Keratinocyte (primary cell): ENCODE measurements at regions not wholly inside any gene's neighbourhood (a gene's known extent, or its start where the extent isn't known, plus 50 kb on each side); places are given as distances from the start of the nearest gene placed in this dataset.

Experiments
- DNase-seq: peaks from one replicate; pipeline ENCODE4 v3.0.0-alpha.2; 2011; ENCODE audit warnings: low read depth, missing footprints, low spot score
- FAIRE-seq: peaks from 2 replicates; lab custom pipeline; 2011; peaks lifted over from hg19 to GRCh38; lab: Jason Lieb, UNC
- H2AFZ ChIP-seq: 2 replicates; pipeline ENCODE4 v1.6.0; 2012; ENCODE audit warnings: low read length, control low read depth, inconsistent platforms; ENCODE audit not compliant: control insufficient read depth
- H3K27ac ChIP-seq: 2 replicates; pipeline ENCODE4 v1.5.1; 2011; ENCODE audit warnings: low read length; ENCODE audit not compliant: control insufficient read depth, insufficient read depth
- H3K27me3 ChIP-seq: 3 replicates; pipeline ENCODE4 v1.6.0; 2011; ENCODE audit warnings: low read length; ENCODE audit not compliant: control insufficient read depth, insufficient read depth; ENCODE audit errors: extremely low read depth
- H3K36me3 ChIP-seq, 2 experiments: 2 replicates in 1 of 2; 3 replicates in 1 of 2; pipeline ENCODE4 v1.5.1; 2011; ENCODE audit warnings: low read length in 2 of 2, mild to moderate bottlenecking in 1 of 2; ENCODE audit not compliant: control insufficient read depth in 2 of 2, insufficient read depth in 2 of 2; ENCODE audit errors: extremely low read depth in 1 of 2
- H3K4me1 ChIP-seq: 3 replicates; pipeline ENCODE4 v1.5.1; 2011; ENCODE audit warnings: low read length; ENCODE audit not compliant: control insufficient read depth, insufficient read depth; ENCODE audit errors: extremely low read depth
- H3K4me2 ChIP-seq: 3 replicates; pipeline ENCODE4 v1.6.0; 2011; ENCODE audit warnings: low read depth, low read length; ENCODE audit not compliant: control insufficient read depth, insufficient read depth; ENCODE audit errors: extremely low read depth
- H3K4me3 ChIP-seq, 3 experiments: fragments of 200-600 bp in 1 of 3; sonication (generic) in 1 of 3; 2 replicates in 2 of 3; 3 replicates in 1 of 3; pipeline ENCODE4 v1.5.1; 2011 to 2016; ENCODE audit warnings: low read length in 3 of 3, mild to moderate bottlenecking in 3 of 3, control low read depth in 2 of 3, inconsistent platforms in 1 of 3, low read depth in 1 of 3, mixed read lengths in 1 of 3, mixed run types in 1 of 3, moderate library complexity in 1 of 3; ENCODE audit not compliant: control insufficient read depth in 2 of 3, insufficient read depth in 2 of 3; ENCODE audit errors: extremely low read depth in 1 of 3
- H3K79me2 ChIP-seq: 2 replicates; pipeline ENCODE4 v1.6.0; 2012; ENCODE audit warnings: low read length; ENCODE audit not compliant: control insufficient read depth, insufficient read depth
- H3K9ac ChIP-seq: 3 replicates; pipeline ENCODE4 v1.6.0; 2011; ENCODE audit warnings: low read length; ENCODE audit not compliant: control insufficient read depth, insufficient read depth; ENCODE audit errors: extremely low read depth
- H3K9me1 ChIP-seq: 3 replicates; pipeline ENCODE4 v1.6.0; 2011; ENCODE audit warnings: low read length; ENCODE audit not compliant: control insufficient read depth, insufficient read depth; ENCODE audit errors: extremely low read depth
- H3K9me3 ChIP-seq: 2 replicates; pipeline ENCODE4 v1.5.1; 2012; ENCODE audit warnings: low read depth, low read length; ENCODE audit not compliant: control insufficient read depth
- H4K20me1 ChIP-seq: 3 replicates; pipeline ENCODE4 v1.6.0; 2011; ENCODE audit warnings: low read length; ENCODE audit not compliant: control insufficient read depth, insufficient read depth; ENCODE audit errors: extremely low read depth
- CTCF ChIP-seq, 3 experiments: IDR thresholded peaks in 1 of 3; conservative IDR thresholded peaks in 1 of 3; optimal IDR thresholded peaks in 1 of 3; 2 replicates in 2 of 3; 3 replicates in 1 of 3; pipeline versions ENCODE3 to v1.5.1; 2011; ENCODE audit warnings: low read length in 3 of 3, mild to moderate bottlenecking in 3 of 3, moderate library complexity in 2 of 3, control low read depth in 1 of 3, inconsistent platforms in 1 of 3; ENCODE audit not compliant: insufficient read depth in 2 of 3; ENCODE audit errors: extremely low read depth in 1 of 3
- EZH2 ChIP-seq: IDR thresholded peaks from one replicate; pipeline ENCODE4 v1.6.1; 2012; ENCODE audit warnings: inconsistent platforms, mild to moderate bottlenecking, low read length, moderate library complexity
- dilution Hi-C: fragments of 300-500 bp; cut with MboI; formaldehyde crosslinking; loops from one replicate; pipeline ENCODE4 v1.7.0; 2020; ENCODE audit warnings: low sequenced_read_pairs; ENCODE audit not compliant: extremely low pct_ligation_motif_present

- H3K9me3 ChIP-seq, result no peaks in the 10 kb centered on the region
- dilution Hi-C loops, result no loop called here
- no peaks in the 10 kb centered on the region for H3K9me1 ChIP-seq
- DNase-seq (no peak), FAIRE-seq (no peak)
- no peaks in the 10 kb centered on the region for H4K20me1 ChIP-seq
- no peak overlapping the region for H3K4me2 ChIP-seq
- no peaks in the 10 kb centered on the region for H3K79me2 ChIP-seq
- no peak overlapping the region for H2AFZ ChIP-seq
- no peak overlapping the region for H3K9ac ChIP-seq
- TF ChIP-seq EZH2, result no peak
- TF ChIP-seq CTCF (optimal IDR thresholded peaks at IDR 0.05 in 1 of 3, IDR thresholded peaks at IDR 0.05 in 1 of 3, conservative IDR thresholded peaks at IDR 0.05 in 1 of 3; ENCODE audit: extremely low read depth in 1 of 3, insufficient read depth in 2 of 3, low read length in 3 of 3), result no peak
- H3K4me1 ChIP-seq, result peaks cover 1% of the 10 kb centered on the region
- H3K27ac ChIP-seq, result no peak overlapping the region
- no peak overlapping the region for H3K4me3 ChIP-seq
- no peaks in the 10 kb centered on the region for H3K36me3 ChIP-seq
- H3K27me3 ChIP-seq, result no peaks in the 10 kb centered on the region
Measured at GRCh38 chr3:187980861-187981260, 173.1 kb upstream of the LPP start.

- H3K9me3 ChIP-seq, result no peaks in the 10 kb centered on the region
- H3K4me3 ChIP-seq, result no peak overlapping the region
- no peak for DNase-seq
- peaks cover 14% of the 10 kb centered on the region for H3K4me1 ChIP-seq
- no peaks in the 10 kb centered on the region for H3K9me1 ChIP-seq
- no peaks in the 10 kb centered on the region for H3K36me3 ChIP-seq
- no peak for TF ChIP-seq EZH2
- H3K27me3 ChIP-seq, result no peaks in the 10 kb centered on the region
- no peak overlapping the region for H3K27ac ChIP-seq
- dilution Hi-C loops, result no loop called here
- H3K9ac ChIP-seq, result no peak overlapping the region
- no peak for FAIRE-seq
- H4K20me1 ChIP-seq, result no peaks in the 10 kb centered on the region
- H3K79me2 ChIP-seq, result no peaks in the 10 kb centered on the region
- H2AFZ ChIP-seq, result no peak overlapping the region
- H3K4me2 ChIP-seq, result no peak overlapping the region
Measured at GRCh38 chr3:187982142-187982541, 171.8 kb upstream of the LPP start.

- FAIRE-seq, result no peak
- Histone ChIP-seq H3K36me3 (no peaks in the 10 kb centered on the region), H3K27me3 (no peaks in the 10 kb centered on the region), H3K9ac (no peak overlapping the region), H2AFZ (no peak overlapping the region), H4K20me1 (no peaks in the 10 kb centered on the region), H3K4me2 (no peak overlapping the region), H3K4me1 (peaks cover 18% of the 10 kb centered on the region), H3K4me3 (no peak overlapping the region), H3K9me1 (no peaks in the 10 kb centered on the region), H3K27ac (no peak overlapping the region), H3K79me2 (no peaks in the 10 kb centered on the region), H3K9me3 (no peaks in the 10 kb centered on the region)
- dilution Hi-C loops, result no loop called here
- no peak for DNase-seq
- no peak for TF ChIP-seq EZH2
- no peak for TF ChIP-seq CTCF (optimal IDR thresholded peaks at IDR 0.05 in 1 of 3, IDR thresholded peaks at IDR 0.05 in 1 of 3, conservative IDR thresholded peaks at IDR 0.05 in 1 of 3; ENCODE audit: extremely low read depth in 1 of 3, insufficient read depth in 2 of 3, low read length in 3 of 3)
Measured at GRCh38 chr3:187983484-187984124, 170.4 kb upstream of the LPP start.
